Body of pancreas (tissue), 4 donors: ENCODE measurements at regions not wholly inside any gene's neighbourhood (a gene's known extent, or its start where the extent isn't known, plus 50 kb on each side); places are given as distances from the start of the nearest gene placed in this dataset.

Experiments
- CTCF ChIP-seq, 7 experiments: fragments of 450-650 bp in 4 of 7; fragments of 200-600 bp in 3 of 7; sonication (generic) in 3 of 7; IDR thresholded peaks; one replicate each; pipeline ENCODE4 v1.5.1; 2016 to 2019; ENCODE audit warnings: antibody characterized with exemption in 7 of 7
- POLR2A ChIP-seq, 3 donors: fragments of 450-650 bp; IDR thresholded peaks; one replicate each; pipeline ENCODE4 v1.6.1; 2016; ENCODE audit warnings: antibody characterized with exemption in 3 of 3, mild to moderate bottlenecking in 2 of 3

- TF ChIP-seq CTCF (IDR thresholded peaks at IDR 0.05): no peak
- no peak for TF ChIP-seq POLR2A (IDR thresholded peaks at IDR 0.05)
These were observed 176.3 kb upstream of the POU3F1 start for GRCh38 chr1:38222891-38223290.
